Ovary (tissue), 7 donors: ENCODE measurements at regions not wholly inside any gene's neighbourhood (a gene's known extent, or its start where the extent isn't known, plus 50 kb on each side); places are given as distances from the start of the nearest gene placed in this dataset.

Experiments
- DNase-seq, 5 donors: peaks; one replicate each; pipeline ENCODE4 v3.0.0-alpha.2; 2019 to 2020
- H3K27ac ChIP-seq, 2 donors: fragments of 200-600 bp; one replicate each; pipeline versions ENCODE4 v1.5.1 to v1.8.0; 2019 to 2022
- H3K27me3 ChIP-seq: fragments of 200-600 bp; one replicate; pipeline ENCODE4 v1.8.0; 2022
- H3K36me3 ChIP-seq: fragments of 200-600 bp; sonication (generic); one replicate; pipeline ENCODE4 v1.5.1; 2019
- H3K4me1 ChIP-seq: one replicate; pipeline ENCODE4 v1.8.1; 2013; ENCODE audit warnings: mild to moderate bottlenecking, moderate library complexity; ENCODE audit not compliant: insufficient read depth
- H3K4me3 ChIP-seq: fragments of 200-600 bp; sonication (generic); one replicate; pipeline ENCODE4 v1.5.1; 2017
- H3K9me3 ChIP-seq, 2 donors: fragments of 200-600 bp in 1 of 2; sonication (generic) in 1 of 2; one replicate each; pipeline versions ENCODE4 v1.5.1 to v1.8.1; 2013 to 2019; ENCODE audit warnings: mild to moderate bottlenecking in 1 of 2, moderate library complexity in 1 of 2
- CTCF ChIP-seq, 3 donors: fragments of 450-650 bp in 2 of 3; fragments of 200-600 bp in 1 of 3; IDR thresholded peaks; one replicate each; pipeline versions ENCODE4 v1.5.1 to v1.8.0; 2016 to 2022; ENCODE audit warnings: antibody characterized with exemption in 3 of 3, mild to moderate bottlenecking in 1 of 3
- EP300 ChIP-seq: sonication (generic); formaldehyde crosslinking; IDR thresholded peaks from one replicate; pipeline ENCODE4 v1.6.1; 2017; ENCODE audit warnings: antibody characterized with exemption
- POLR2A ChIP-seq: fragments of 450-650 bp; IDR thresholded peaks from one replicate; pipeline ENCODE4 v1.6.1; 2017; ENCODE audit warnings: antibody characterized with exemption, mild to moderate bottlenecking, moderate library complexity
- WGBS, 3 donors: extraction: QIAGEN DNeasy Blood & Tissue Kit in 1 of 3; methylation state at CpG; one replicate each; pipeline versions ENCODE4 v1.1.5 to v1.1.7; 2013 to 2017; 5-methylcytosine and 5-hydroxymethylcytosine counted together
- intact Hi-C, 4 donors: fragments of 100-400 bp; cut with DNase I; formaldehyde crosslinking; loops; one replicate each; pipeline versions ENCODE4 v1.11.0 to v1.15.1; 2022 to 2023
- donor health status: DM: no; HTN: no; CAD: no; lungs with moderate emphysema.
- donor health status: DM: no; HTN: no; CAD: no.
- donor health status: Bipolar disorder and iron deficiency.
- donor health status: DM: no; HTN: no; CAD: no.
- donor health status: DM: yes; HTN: yes; CAD: no.

GRCh38 chr4:187485676-187486075, 509.9 kb upstream of the ZFP42 start:
- no peak for DNase-seq
- TF ChIP-seq EP300 (no peak), POLR2A (no peak), CTCF (IDR thresholded peaks at IDR 0.05) (no peak)
- Histone ChIP-seq H3K9me3 (no peaks in the 10 kb centered on the region), H3K4me1 (no peaks in the 10 kb centered on the region), H3K27ac (no peak overlapping the region), H3K27me3 (no peaks in the 10 kb centered on the region), H3K4me3 (no peak overlapping the region), H3K36me3 (no peaks in the 10 kb centered on the region)
- intact Hi-C loops, result no loop called here
- WGBS, 3 donors, result 69 to 78% (median 76%) methylated on average over 2 of the region's 2 CpGs

GRCh38 chr4:187491286-187491685, 504.3 kb upstream of the ZFP42 start:
- Histone ChIP-seq H3K4me3 (no peak overlapping the region), H3K27me3 (no peaks in the 10 kb centered on the region), H3K36me3 (no peaks in the 10 kb centered on the region), H3K4me1 (no peaks in the 10 kb centered on the region), H3K27ac (no peak overlapping the region), H3K9me3 (no peaks in the 10 kb centered on the region)
- TF ChIP-seq CTCF (IDR thresholded peaks at IDR 0.05) (no peak), EP300 (no peak), POLR2A (no peak)
- no peak for DNase-seq
- WGBS, 3 donors, result 69 to 76% (median 75%) methylated on average over 5 of the region's 5 CpGs
- intact Hi-C loops, result no loop called here

GRCh38 chr4:187491959-187492358, 503.6 kb upstream of the ZFP42 start:
- intact Hi-C loops, result no loop called here
- Histone ChIP-seq H3K27ac (no peak overlapping the region), H3K9me3 (no peaks in the 10 kb centered on the region), H3K36me3 (no peaks in the 10 kb centered on the region), H3K4me3 (no peak overlapping the region), H3K4me1 (no peaks in the 10 kb centered on the region), H3K27me3 (no peaks in the 10 kb centered on the region)
- 78 to 86% (median 81%) methylated on average over 2 of the region's 2 CpGs for WGBS, 3 donors
- TF ChIP-seq POLR2A (no peak), EP300 (no peak), CTCF (IDR thresholded peaks at IDR 0.05) (no peak)
- DNase-seq, result no peak

GRCh38 chr4:187493661-187494060, 501.9 kb upstream of the ZFP42 start:
- intact Hi-C loops, result no loop called here
- TF ChIP-seq CTCF (IDR thresholded peaks at IDR 0.05), result no peak
- no peak for TF ChIP-seq EP300
- TF ChIP-seq POLR2A, result no peak
- no peak for DNase-seq

GRCh38 chr4:187499956-187500355, 495.6 kb upstream of the ZFP42 start:
- Histone ChIP-seq H3K27ac (no peak overlapping the region), H3K9me3 (no peaks in the 10 kb centered on the region), H3K36me3 (no peaks in the 10 kb centered on the region), H3K4me1 (peaks cover 3% of the 10 kb centered on the region), H3K27me3 (no peaks in the 10 kb centered on the region), H3K4me3 (no peak overlapping the region)
- intact Hi-C loops, result no loop called here
- TF ChIP-seq EP300 (no peak), POLR2A (no peak), CTCF (IDR thresholded peaks at IDR 0.05) (no peak)
- no peak for DNase-seq
- 90 to 92% (median 90%) methylated on average over 4 of the region's 4 CpGs for WGBS, 3 donors

More at GRCh38 chr4:187493661-187494060, 501.9 kb upstream of the ZFP42 start:
- Histone ChIP-seq H3K36me3 (no peaks in the 10 kb centered on the region), H3K4me3 (no peak overlapping the region), H3K4me1 (no peaks in the 10 kb centered on the region), H3K27me3 (no peaks in the 10 kb centered on the region), H3K9me3 (no peaks in the 10 kb centered on the region), H3K27ac (no peak overlapping the region)
